Activated CD4-positive, CD25-positive, alpha-beta regulatory T cell treated with anti-CD3 and anti-CD28 coated beads, Interleukin-2, amount 50 U/mL, for 16 hours (primary cell): ENCODE measurements at regions not wholly inside any gene's neighbourhood (a gene's known extent, or its start where the extent isn't known, plus 50 kb on each side); places are given as distances from the start of the nearest gene placed in this dataset.
"Not testable (repeated sequence)": the region's sequence is repeated elsewhere in the genome, so short reads cannot be mapped to it uniquely, and the experiment has no call there.

Experiments
- DNase-seq: peaks from one replicate; pipeline ENCODE4 v3.0.0-alpha.2; 2020; ENCODE audit warnings: low read depth, low spot score

- no peak for DNase-seq
Observed at GRCh38 chr15:62270216-62270921, 105.3 kb upstream of the C2CD4B start.

- no peak for DNase-seq
Observed at GRCh38 chr15:62272290-62272689, 107.2 kb upstream of the C2CD4B start.

GRCh38 chr15:62275831-62276230 lies 110.7 kb upstream of the C2CD4B start:
- no peak for DNase-seq

GRCh38 chr15:62277816-62278394 lies 112.8 kb upstream of the C2CD4B start:
- no peak for DNase-seq

- DNase-seq: no peak
Observed at GRCh38 chr15:62278534-62278933, 113.4 kb upstream of the C2CD4B start.

- DNase-seq: no peak
Observed at GRCh38 chr15:62279041-62279440, 114.0 kb upstream of the C2CD4B start.

- DNase-seq: no peak
Observed at GRCh38 chr15:62280625-62281024, 115.5 kb upstream of the C2CD4B start.

DNA sequence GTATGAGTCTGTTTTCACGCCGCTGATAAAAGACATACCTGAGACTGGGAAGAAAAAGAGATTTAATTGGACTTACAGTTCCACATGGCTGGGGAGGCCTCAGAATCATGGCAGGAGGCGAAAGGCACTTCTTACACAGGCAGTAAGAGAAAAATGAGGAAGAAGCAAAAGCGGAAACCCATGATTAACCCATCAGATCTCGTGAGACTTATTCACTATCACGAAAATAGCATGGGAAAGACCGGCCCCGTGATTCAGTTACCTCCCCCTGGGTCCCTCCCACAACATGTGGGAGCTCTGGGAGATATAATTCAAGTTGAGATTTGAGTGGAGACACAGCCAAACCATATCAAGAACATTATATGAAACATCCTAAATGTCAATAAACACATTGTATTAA lies 116.7 kb upstream of the C2CD4B start:
- not testable (repeated sequence) for DNase-seq

DNA sequence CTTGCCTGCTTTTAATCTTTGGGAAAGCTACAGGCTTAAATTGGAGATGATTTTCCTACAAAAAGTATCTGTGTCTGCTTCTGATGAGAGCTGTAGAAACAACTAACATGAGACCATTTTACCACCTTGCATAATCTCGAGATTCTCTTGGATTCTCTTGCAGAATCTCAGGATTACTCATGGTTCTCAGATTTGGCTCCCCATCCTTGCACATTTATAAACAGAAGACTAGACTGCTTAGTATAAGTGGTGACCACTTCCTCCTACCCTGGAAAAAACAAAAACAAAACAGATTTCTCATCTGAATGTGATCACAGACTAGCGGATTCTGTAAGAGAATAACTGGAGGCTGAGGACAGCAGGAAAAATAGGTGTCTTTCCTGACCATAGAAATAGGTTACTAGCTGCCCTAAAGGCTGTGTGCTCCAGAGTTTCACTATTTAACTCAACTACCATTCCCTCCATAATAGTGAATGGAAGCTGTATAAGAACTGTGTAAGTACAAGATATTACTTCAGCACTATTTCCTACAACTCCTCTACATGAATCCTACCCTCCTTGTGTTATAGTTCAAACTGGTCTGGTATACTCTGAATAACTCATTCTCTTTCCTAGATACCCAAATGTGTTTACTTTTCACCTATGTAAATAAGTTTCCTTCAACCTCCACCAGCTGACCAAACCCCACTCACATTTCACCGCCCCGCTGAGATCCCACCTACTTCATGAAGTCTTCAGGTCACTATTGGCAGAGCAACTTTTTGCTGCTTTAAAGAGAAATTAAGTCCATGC lies 122.2 kb upstream of the C2CD4B start:
- no peak for DNase-seq

DNA sequence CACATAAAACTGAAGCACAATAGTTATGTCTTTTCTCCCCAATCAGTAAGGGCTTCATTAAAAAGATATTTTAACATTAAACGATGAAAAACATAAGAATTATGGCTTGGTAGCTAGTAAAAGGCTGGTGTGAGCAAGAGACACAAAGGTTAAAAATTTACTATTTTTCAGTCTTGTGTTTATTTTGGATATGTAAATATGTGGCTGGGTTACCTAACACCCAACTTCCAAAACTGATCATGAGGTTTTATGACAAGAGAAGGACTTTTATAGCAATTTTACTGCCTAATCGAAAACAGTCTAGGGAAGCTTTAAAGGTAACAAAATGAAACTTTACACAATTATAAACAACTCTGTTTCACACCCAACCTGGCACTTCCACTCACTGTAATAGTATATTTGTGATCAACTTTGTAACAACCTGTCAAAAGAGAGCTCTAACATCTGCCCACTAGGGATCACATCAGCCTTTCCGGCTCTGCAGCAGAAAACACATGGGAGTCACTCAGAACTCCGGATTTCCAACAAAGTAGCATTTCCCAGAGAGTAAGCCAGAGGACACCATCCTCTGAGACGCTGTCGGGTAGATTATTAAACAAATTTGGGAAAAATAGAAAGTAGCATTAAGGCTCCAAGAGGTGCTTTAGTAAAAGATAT lies 123.4 kb upstream of the C2CD4B start:
- DNase-seq: no peak

DNA sequence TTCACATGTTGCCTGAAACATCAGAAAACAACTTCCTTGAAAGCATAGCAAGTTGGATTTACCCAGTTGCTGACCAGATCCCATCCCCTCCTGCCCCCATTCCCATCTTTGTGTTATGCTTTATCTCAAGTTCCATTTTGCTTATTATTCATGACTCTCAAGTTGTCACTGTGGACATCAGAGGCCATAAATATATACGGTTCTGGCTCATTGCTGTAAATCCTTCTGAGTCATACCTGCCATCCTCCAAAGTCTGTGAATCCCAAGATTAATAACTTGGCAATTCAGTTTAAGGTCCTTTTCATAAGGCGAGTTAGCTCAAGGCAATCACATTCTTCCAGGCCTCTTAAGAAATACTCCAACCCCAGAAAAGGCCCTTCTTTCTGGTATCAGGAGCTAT lies 126.2 kb upstream of the C2CD4B start:
- DNase-seq: no peak

GRCh38 chr15:62296756-62297507 lies 131.8 kb upstream of the C2CD4B start:
- no peak for DNase-seq

- DNase-seq: no peak
Observed at GRCh38 chr15:62297522-62297921, 132.4 kb upstream of the C2CD4B start.

GRCh38 chr15:62297933-62298332 lies 132.8 kb upstream of the C2CD4B start:
- no peak for DNase-seq

GRCh38 chr15:62298811-62299210 lies 133.7 kb upstream of the C2CD4B start:
- DNase-seq: no peak

GRCh38 chr15:62299541-62299940 lies 134.5 kb upstream of the C2CD4B start:
- no peak for DNase-seq

DNA sequence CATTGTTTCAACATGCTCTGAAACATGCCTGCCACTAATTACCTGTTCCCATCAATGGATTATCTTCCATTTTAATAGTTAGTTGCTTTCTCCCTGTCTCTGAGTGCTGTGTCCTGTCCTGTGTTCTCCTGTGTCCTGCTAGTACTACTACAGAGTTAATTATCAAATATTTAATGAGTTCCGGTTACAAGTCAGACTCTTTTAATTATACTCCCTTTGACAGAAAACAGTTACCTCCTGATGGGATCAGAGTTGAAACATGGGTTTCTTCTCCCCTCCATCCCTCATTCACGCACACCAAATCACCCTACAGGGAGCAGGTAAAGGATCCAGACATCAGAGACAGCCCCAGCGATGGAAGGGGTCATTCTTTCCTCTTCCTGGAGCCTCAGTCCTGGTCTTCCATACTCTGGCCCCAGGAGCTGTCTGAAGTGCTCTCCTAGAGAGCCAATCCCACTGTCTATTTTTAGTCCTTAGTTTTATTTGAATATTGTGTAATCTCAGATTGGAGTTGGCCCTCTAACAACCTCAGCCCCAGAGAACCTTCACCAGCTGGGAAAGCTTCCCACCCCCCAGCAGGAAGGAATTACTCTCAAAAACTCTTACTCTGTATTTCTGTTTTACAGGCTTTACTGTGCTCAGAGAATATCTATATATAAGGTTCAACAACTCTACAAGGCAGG lies 137.0 kb upstream of the C2CD4B start:
- no peak for DNase-seq

DNA sequence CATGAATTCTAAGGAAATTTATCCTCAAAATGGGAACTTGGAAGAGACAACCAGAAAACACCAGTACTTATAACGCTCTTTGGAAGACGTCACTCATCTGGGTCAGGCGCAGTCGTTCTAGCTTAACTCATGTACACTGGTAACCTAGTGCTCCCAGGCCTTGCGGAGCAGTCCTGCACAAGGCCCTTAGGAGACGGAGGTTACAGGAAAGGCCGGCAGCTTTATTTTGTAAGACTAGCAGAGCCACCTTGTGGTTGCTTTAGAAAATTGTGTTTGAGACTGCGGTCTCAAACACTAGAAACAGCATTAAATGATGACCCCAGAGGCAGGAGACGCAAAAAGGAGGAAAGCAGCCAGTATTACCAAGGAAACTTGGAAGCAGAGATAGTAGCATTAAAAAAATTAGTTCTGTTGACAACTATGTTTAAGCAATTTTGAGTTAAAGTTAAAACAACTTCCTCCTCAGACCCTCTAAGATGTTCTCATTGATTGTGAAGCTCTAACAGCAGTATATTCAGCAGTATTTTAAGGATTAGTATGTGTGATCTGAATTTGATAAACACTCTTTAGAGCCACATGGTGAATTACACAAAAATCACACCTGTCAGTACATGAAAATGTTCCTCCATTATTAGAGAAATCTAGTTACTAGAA lies 141.9 kb upstream of the C2CD4B start:
- no peak for DNase-seq

GRCh38 chr15:62307551-62307950 lies 142.5 kb upstream of the C2CD4B start:
- DNase-seq: no peak

DNA sequence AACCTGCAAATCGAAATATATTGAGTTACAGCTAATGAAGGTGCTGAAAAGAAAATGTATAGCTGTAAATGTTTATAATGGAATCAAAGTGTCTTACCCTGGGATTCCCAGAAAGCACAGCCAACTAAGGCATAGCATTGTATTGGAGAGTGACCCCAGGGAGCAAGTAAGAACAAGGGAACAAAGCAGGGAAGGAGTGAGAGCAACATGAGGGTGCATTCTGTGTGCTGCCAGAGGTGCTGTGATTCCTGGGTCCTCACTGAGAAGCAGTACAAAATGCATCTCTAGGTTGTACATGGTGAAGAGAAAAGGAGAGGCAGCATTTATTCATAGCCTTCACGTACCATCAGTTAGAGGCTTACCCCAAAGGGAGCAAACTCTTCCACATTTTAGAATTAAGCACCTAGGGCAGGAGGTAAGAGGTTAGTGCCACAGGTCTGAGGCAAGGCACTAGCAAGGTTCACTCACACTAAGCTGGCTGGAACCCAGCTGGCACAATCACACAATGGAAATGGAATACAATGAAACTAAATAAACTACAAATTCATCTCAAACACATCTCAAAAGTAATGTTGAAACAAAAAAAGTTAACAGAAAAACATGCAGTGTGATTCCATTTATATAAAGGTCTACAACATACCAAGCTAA lies 151.5 kb upstream of the C2CD4B start:
- DNase-seq: no peak
